Smooth muscle cell (in vitro differentiated cells): ENCODE measurements at regions not wholly inside any gene's neighbourhood (a gene's known extent, or its start where the extent isn't known, plus 50 kb on each side); places are given as distances from the start of the nearest gene placed in this dataset.

Experiments
- DNase-seq: peaks from one replicate; lab custom pipeline; 2025; ENCODE audit not compliant: unreplicated experiment; lab: John Stamatoyannopoulos, UW
- H2AFZ ChIP-seq: fragments of 200-600 bp; sonication (generic); 2 replicates; pipeline ENCODE4 v1.6.0; 2016; ENCODE audit warnings: antibody characterized with exemption, low read depth, mild to moderate bottlenecking
- H3F3A ChIP-seq: fragments of 200-600 bp; sonication (generic); 2 replicates; pipeline ENCODE4 v1.6.0; 2017; ENCODE audit warnings: antibody characterized with exemption, low read depth
- H3K27ac ChIP-seq: fragments of 200-600 bp; sonication (generic); 2 replicates; pipeline ENCODE4 v1.5.1; 2016; ENCODE audit warnings: low read depth, mild to moderate bottlenecking
- H3K27me3 ChIP-seq: fragments of 200-600 bp; sonication (generic); 2 replicates; pipeline ENCODE4 v1.6.1; 2016; ENCODE audit warnings: low read depth, mild to moderate bottlenecking
- H3K36me3 ChIP-seq: fragments of 200-600 bp; sonication (generic); 2 replicates; pipeline ENCODE4 v1.5.1; 2016; ENCODE audit warnings: low read depth
- H3K4me1 ChIP-seq: fragments of 200-600 bp; sonication (generic); 2 replicates; pipeline ENCODE4 v1.5.1; 2016; ENCODE audit warnings: low read depth
- H3K4me2 ChIP-seq: fragments of 200-600 bp; sonication (generic); 2 replicates; pipeline ENCODE4 v1.6.0; 2016; ENCODE audit warnings: mild to moderate bottlenecking
- H3K4me3 ChIP-seq: fragments of 200-600 bp; sonication (generic); 2 replicates; pipeline ENCODE4 v1.5.1; 2016; ENCODE audit warnings: mild to moderate bottlenecking
- H3K79me2 ChIP-seq: fragments of 200-600 bp; sonication (generic); 2 replicates; pipeline ENCODE4 v1.6.0; 2016; ENCODE audit warnings: low read depth, mild to moderate bottlenecking
- H3K9ac ChIP-seq: fragments of 200-600 bp; sonication (generic); 2 replicates; pipeline ENCODE4 v1.6.0; 2016; ENCODE audit warnings: low read depth
- H3K9me3 ChIP-seq: fragments of 200-600 bp; sonication (generic); replicated peaks from 2 replicates; pipeline ENCODE4 v1.5.1; 2016; ENCODE audit warnings: low read depth
- H4K20me1 ChIP-seq: fragments of 200-600 bp; sonication (generic); 2 replicates; pipeline ENCODE4 v1.6.0; 2016; ENCODE audit warnings: low read depth
- WGBS: methylation state at CpG from one replicate; pipeline ENCODE4 v1.1.7; 2016; ENCODE audit warnings: low lambda C conversion rate; 5-methylcytosine and 5-hydroxymethylcytosine counted together
- TF ChIP-seq, protein P1 (sequence below): fragments of 200-600 bp; sonication (generic); IDR thresholded peaks from 2 replicates; pipeline ENCODE4 v1.5.1; 2017; ENCODE audit warnings: borderline replicate concordance, mild to moderate bottlenecking, antibody characterized with exemption; ENCODE audit not compliant: insufficient read depth, poor library complexity, severe bottlenecking

DNA sequence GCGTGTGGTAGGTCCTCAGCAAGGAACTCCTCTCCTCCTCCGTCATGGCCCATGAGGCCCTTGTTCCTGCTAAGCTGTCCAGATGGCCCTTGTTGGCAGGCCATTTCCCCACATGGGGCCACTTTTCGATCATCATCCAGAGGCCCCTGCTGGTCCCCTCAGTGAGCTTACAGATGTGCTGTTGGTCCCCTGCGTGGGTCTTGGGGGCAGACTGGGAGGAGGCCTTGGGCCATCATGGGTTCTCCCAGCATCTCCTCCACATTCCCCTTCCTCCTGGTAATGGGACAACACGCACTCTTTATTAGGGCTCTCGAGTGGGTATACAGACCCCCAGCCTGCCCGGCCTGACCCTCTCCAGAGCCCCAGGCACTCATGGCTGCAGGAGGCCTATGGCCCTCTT, 114.7 kb downstream of the BEGAIN start:
- Histone ChIP-seq H3K27ac (no peak overlapping the region), H3K4me1 (peaks cover 4% of the 10 kb centered on the region)
- no peak for DNase-seq

DNA sequence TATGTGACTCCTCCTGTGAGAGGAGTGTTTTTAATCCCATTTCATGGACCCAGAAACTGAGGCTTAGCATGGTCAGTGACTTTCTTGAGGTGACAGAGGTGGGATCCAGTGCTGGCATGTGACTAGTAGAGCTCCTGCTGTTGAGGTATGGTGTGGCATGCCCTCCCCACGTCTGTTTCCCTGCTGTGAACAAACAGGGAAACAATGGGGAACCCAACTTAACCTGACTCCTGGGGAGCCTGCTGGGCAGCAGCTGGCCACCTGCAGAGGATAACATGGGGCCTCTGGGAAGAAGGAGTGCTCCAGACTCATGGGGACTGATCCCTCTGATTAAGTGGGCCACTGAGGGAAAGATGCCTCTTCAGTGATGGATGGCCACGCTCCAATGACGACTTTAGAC, 114.0 kb downstream of the BEGAIN start:
- H2AFZ ChIP-seq, result no peak overlapping the region
- no peaks in the 10 kb centered on the region for H3K36me3 ChIP-seq
- peaks cover 12% of the 10 kb centered on the region for H3F3A ChIP-seq
- H3K4me3 ChIP-seq, result no peak overlapping the region
- H3K4me1 ChIP-seq, result peaks cover 4% of the 10 kb centered on the region
- 96% methylated on average over 3 of the region's 3 CpGs for WGBS
- no peaks in the 10 kb centered on the region for H3K79me2 ChIP-seq
- H3K4me2 ChIP-seq, result no peak overlapping the region
- TF ChIP-seq, protein P1, sequence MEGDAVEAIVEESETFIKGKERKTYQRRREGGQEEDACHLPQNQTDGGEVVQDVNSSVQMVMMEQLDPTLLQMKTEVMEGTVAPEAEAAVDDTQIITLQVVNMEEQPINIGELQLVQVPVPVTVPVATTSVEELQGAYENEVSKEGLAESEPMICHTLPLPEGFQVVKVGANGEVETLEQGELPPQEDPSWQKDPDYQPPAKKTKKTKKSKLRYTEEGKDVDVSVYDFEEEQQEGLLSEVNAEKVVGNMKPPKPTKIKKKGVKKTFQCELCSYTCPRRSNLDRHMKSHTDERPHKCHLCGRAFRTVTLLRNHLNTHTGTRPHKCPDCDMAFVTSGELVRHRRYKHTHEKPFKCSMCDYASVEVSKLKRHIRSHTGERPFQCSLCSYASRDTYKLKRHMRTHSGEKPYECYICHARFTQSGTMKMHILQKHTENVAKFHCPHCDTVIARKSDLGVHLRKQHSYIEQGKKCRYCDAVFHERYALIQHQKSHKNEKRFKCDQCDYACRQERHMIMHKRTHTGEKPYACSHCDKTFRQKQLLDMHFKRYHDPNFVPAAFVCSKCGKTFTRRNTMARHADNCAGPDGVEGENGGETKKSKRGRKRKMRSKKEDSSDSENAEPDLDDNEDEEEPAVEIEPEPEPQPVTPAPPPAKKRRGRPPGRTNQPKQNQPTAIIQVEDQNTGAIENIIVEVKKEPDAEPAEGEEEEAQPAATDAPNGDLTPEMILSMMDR, result no peak
- DNase-seq, result no peak
- H4K20me1 ChIP-seq, result peaks cover 48% of the 10 kb centered on the region
- H3K27me3 ChIP-seq, result no peaks in the 10 kb centered on the region
- no peak overlapping the region for H3K9ac ChIP-seq
- no peaks in the 10 kb centered on the region for H3K9me3 ChIP-seq
- no peak overlapping the region for H3K27ac ChIP-seq

More for the DNA sequence above, 114.7 kb downstream of the BEGAIN start:
- WGBS, result 96% methylated on average over 7 of the region's 7 CpGs
- H3K27me3 ChIP-seq, result no peaks in the 10 kb centered on the region
- peaks cover 10% of the 10 kb centered on the region for H3F3A ChIP-seq
- H3K36me3 ChIP-seq, result no peaks in the 10 kb centered on the region
- H3K79me2 ChIP-seq, result no peaks in the 10 kb centered on the region
- no peak overlapping the region for H3K4me3 ChIP-seq
- peaks cover 42% of the 10 kb centered on the region for H4K20me1 ChIP-seq
- TF ChIP-seq, protein P1, result no peak
- no peak overlapping the region for H2AFZ ChIP-seq
- H3K9me3 ChIP-seq, result no peaks in the 10 kb centered on the region
- no peak overlapping the region for H3K4me2 ChIP-seq
- no peak overlapping the region for H3K9ac ChIP-seq

DNA sequence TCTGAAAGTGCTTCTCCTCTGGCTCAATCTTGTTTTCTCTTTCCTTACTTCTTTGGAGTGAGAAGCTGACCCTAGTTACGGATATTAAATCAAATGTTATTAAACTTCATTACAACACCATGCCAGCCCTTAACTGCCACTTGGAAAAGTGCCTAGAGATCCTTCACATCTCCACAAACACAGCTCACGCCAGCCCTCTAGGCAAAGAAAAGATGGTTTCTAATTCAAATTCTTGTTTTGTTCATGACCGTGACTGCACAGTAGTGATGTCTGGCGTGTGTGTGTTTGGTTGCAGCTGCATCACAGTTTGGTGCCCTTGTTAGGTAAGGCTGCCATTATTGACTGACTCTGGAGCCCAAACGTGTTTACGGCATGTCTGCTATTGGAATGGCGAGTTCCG, 113.0 kb downstream of the BEGAIN start:
- Histone ChIP-seq H2AFZ (no peak overlapping the region), H3K4me2 (no peak overlapping the region), H4K20me1 (peaks cover 55% of the 10 kb centered on the region), H3K4me1 (peaks cover 4% of the 10 kb centered on the region), H3K9me3 (no peaks in the 10 kb centered on the region), H3K79me2 (no peaks in the 10 kb centered on the region), H3K27ac (no peak overlapping the region), H3K9ac (no peak overlapping the region), H3K27me3 (no peaks in the 10 kb centered on the region), H3K36me3 (no peaks in the 10 kb centered on the region), H3K4me3 (no peak overlapping the region), H3F3A (peaks cover 12% of the 10 kb centered on the region)
- 96% methylated on average over 8 of the region's 8 CpGs for WGBS
- DNase-seq, result no peak
- TF ChIP-seq, protein P1, result no peak

DNA sequence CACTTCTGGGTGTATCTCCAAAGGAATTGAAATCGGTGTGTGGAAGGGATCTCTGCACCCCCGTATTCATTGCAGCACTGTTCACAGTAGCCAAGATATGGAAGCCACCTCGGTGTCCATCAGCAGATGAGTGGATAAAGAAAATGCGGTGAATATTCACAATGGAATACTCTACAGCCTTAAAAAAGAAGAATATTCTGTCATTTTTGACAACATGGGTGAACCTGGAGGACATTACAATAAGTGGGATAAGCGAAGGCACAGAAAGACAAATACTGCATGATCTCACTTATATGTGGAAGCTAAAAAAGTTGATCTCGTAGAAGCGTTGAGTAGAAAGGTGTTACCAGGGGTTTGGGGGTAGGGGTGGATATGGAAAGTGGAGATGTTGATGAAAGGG, 111.9 kb downstream of the BEGAIN start:
- no peak overlapping the region for H3K9ac ChIP-seq
- peaks cover 4% of the 10 kb centered on the region for H3K4me1 ChIP-seq
- no peaks in the 10 kb centered on the region for H3K27me3 ChIP-seq
- WGBS, result 96% methylated on average over 7 of the region's 7 CpGs
- TF ChIP-seq, protein P1, result no peak
- no peaks in the 10 kb centered on the region for H3K36me3 ChIP-seq
- H4K20me1 ChIP-seq, result peaks cover 59% of the 10 kb centered on the region
- peak overlapping the region; percentile 94 for H3K27ac ChIP-seq
- H3K9me3 ChIP-seq, result no peaks in the 10 kb centered on the region
- H2AFZ ChIP-seq, result no peak overlapping the region
- H3K4me3 ChIP-seq, result no peak overlapping the region
- H3K79me2 ChIP-seq, result no peaks in the 10 kb centered on the region
- H3F3A ChIP-seq, result peaks cover 12% of the 10 kb centered on the region
- no peak for DNase-seq
- no peak overlapping the region for H3K4me2 ChIP-seq
